NCI-H1930 (cell line): ENCODE measurements at regions not wholly inside any gene's neighbourhood (a gene's known extent, or its start where the extent isn't known, plus 50 kb on each side); places are given as distances from the start of the nearest gene placed in this dataset.
A peak's percentile ranks its signal among the peaks of the same experiment; 100 is the strongest.

Experiments
- DNase-seq, 2 experiments: peaks; one replicate each; lab custom pipeline; 2025; lab: John Stamatoyannopoulos, UW

GRCh38 chr4:107156443-107156842 lies 120.3 kb upstream of the DKK2 start:
- DNase-seq: no peak

GRCh38 chr4:107155366-107155765 lies 119.3 kb upstream of the DKK2 start:
- DNase-seq: no peak

DNA sequence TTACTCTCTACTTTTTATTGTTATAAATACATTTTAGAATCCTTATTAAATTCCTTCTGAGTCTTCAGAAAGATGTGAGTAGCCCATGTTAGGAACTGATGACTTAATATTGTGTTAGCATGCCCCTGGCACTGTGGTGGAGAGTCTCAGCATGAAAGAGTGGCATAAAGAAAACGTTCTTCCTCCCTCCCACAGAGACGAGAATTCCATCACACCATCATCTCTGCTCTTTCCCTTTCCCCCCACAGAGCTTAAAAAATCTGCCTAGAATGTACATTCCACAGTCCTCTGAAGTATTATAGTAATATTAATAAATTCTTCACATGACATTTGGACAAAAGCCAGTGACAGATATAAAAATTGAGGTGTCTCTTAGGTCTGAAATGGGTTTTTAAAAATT lies 117.8 kb upstream of the DKK2 start:
- DNase-seq: no peak

DNA sequence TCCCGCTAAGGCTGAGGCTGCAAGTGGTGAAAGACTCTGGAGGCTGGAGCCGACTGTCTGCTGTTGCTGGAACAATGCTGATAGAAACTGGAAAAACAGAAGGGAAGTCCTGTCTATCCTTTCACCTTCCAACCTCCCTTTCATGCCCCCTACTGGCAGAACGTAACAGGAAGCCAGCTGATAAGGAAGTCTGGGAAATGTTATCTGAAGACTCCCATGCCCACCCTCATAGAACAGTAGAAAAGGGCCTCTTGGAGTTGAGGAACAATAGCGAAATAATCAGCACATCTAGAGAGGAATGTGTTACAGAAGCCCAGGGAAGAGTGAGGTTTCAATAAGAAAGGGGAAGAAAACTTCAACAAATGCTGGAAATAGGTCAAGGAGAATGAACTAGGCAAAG lies 117.1 kb upstream of the DKK2 start:
- no peak for DNase-seq

GRCh38 chr4:107151173-107151572 lies 115.1 kb upstream of the DKK2 start:
- no peak for DNase-seq

GRCh38 chr4:107148904-107149303 lies 112.8 kb upstream of the DKK2 start:
- DNase-seq: no peak

DNA sequence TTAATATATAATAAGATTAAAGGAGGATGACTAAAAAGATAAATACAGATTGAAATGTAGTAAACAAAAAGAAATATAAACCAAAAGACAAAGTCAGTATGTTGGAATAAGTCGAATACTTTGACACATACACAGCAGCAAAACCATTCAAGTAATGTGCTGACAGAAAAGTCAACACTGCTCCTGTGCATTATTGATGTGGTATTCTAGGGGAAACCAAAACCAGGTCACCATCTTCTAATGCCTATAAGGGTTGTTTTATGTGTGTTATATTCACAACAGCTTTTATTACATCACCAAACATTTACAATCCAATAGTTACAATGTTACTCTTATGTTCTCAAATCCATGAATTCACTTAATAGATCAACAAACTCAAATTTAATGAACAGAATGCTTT lies 111.8 kb upstream of the DKK2 start:
- DNase-seq: no peak

DNA sequence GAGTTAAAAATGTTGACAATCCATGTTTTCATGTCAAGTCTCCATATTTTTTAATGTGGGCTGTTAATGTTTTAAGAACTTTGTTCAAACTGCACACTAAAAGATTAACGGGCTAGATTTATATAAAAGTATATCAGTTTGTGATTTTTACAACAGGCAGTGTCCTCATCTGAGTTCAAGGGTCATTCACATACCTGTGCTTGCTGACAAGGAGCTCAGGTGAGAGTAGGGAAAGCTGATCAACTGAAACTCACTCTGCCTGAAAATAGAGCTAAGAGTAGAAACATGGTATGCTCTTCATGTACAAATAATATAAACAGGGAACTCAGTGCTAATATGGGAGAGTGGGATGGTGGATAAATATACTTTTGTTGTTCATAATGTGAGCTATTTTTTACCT lies 102.3 kb upstream of the DKK2 start:
- no peak for DNase-seq

- no peak for DNase-seq
These were observed 98.0 kb upstream of the DKK2 start for GRCh38 chr4:107133965-107134653.

GRCh38 chr4:107131295-107131694 lies 95.2 kb upstream of the DKK2 start:
- no peak for DNase-seq

GRCh38 chr4:107130157-107130556 lies 94.0 kb upstream of the DKK2 start:
- no peak for DNase-seq

GRCh38 chr4:107129611-107130010 lies 93.5 kb upstream of the DKK2 start:
- no peak for DNase-seq

GRCh38 chr4:107129076-107129475 lies 93.0 kb upstream of the DKK2 start:
- DNase-seq: no peak

DNA sequence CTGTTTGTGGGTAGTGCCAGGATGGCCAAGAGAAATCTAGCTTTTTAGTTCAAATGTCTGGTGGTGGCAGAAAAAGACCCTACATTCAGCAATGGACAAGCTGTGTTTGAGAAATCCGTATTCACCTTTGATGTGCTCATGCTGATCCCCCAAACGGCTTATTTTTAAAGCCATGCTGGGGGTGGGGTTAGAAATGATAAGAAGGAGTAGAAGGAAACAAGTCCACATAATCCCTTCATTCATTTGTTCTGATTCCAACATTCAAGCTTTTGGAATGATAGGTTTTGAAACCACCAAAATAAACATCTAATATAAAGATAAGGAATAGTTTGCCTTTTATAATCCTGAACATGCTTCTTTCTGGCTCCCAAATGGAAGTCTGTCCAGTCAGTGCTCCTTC lies 92.0 kb upstream of the DKK2 start:
- no peak for DNase-seq

DNA sequence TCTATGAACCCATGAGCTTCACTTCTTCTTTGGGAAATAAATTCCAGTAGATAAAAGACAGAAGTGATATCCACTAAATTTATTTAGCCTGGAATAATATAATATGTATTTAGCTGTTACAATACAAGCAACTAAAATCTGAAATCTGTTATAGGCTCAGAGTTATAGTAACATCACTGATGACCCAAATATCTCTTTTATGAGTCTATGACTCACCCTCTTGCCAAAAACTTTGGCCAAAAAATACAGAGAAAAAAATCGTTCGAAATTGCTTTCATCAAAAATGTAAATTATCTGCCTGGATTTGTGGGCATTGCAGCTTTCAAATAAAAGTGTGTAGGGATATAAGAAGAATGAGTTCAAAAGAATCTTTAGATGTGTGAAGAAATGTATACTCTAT lies 89.4 kb upstream of the DKK2 start:
- no peak for DNase-seq

- no peak for DNase-seq
These were observed 86.6 kb upstream of the DKK2 start for GRCh38 chr4:107122736-107123135.

DNA sequence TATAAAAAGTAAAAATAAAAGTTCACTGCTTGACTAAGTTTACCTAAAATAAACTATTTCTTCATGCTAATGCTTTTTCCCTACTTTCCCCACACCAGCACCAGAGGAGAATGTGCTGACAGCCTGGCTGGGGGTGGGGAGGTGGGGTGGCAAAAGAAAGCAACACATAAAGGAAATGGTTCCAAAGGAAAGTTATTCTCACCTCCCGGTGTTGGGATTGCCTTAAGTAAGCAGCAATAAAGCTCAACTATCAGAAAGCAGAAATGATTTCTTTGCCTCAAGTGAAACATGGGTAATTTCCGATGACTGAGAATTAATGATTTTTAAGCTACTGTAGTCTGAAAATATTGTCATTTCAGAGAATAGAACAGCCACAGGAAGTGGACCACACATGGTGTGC lies 84.5 kb upstream of the DKK2 start:
- DNase-seq: no peak

DNA sequence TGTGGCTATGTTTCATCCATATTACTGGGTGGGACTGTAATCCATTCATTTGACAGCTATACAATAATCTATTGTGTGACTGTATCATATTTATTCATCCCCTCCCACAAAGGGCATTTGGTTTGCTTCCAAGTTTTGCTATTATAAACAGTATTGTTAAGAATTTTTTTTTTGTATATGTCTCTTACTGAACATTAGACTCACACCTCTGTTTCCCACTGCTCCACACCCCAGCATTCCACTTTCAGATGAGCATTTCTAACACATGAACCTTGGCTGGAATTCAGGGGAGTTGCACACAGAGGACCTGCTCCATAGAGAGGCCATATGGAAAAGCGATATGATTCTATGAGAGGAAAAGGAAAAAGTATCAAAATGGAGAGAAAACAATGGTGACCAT lies 81.6 kb upstream of the DKK2 start:
- no peak for DNase-seq

DNA sequence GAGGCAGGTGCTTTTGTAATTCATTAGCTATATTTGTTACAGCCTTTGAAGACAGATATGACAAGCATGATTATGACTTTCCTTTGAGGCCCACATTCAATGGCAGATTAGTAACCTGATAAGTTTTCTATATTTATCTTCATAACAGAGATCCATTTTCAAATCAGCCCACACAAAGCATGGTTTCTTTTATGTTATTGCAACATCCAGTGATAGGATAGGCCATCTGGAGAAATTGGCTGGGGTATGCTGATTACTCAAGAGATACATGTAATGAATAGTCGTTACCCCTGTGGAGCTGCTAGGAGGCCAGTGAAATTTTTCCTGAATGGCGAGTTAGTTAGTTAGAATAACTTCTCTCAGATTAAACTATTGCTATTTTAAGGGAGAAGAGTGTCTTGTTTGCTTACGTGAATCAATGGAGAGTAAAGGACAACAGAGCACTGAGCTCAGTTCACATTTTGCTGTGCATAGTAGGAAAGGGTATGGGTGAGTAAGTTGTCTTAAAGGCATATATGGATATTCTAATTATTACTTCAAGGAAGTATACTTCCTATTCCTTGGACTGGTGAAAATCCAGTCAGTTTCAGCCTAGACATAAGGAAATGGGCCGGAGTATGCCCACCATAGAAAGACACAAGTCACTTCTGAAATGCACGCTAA lies 79.2 kb upstream of the DKK2 start:
- DNase-seq: peak; percentile 60 to 72

DNA sequence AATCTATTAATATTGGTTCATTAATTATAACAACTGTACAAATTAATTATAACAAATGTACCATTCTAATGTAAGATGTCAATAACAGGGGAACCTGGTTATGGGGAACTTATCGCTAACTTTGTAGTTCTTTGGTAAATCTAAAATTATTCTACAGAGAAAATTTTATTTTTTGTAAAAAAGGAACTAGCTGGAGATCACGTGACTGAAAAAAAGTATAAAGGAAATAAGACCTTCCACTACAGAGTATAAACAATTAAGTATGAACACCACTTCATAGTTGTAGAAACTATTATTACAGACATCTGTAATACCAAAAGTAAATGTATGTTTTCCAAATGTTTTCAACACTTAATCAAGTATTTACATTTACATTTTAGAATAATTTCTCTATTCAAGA lies 77.9 kb upstream of the DKK2 start:
- no peak for DNase-seq

GRCh38 chr4:107098401-107098800 lies 62.3 kb upstream of the DKK2 start:
- DNase-seq: no peak

- no peak for DNase-seq
These were observed 58.9 kb upstream of the DKK2 start for GRCh38 chr4:107094976-107095375.

DNA sequence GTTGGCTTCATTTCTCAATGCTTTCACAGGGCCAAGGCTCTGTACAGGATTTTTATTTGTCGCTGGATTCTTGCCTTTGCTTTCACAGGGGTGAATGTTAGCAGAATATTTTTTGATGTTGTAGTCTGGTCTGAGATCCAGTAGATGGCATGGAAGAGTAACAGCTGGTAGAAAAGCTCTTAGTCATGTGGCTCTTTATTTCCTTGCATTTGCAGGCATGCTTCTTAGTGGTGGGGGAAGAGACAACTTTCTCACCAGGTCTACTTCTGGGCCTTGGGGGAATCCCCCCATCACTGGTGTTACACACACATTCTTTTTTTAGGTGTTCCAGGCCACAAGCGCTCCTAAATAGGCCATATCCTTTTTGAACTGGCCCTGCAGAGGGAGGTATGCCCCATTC lies 58.2 kb upstream of the DKK2 start:
- no peak for DNase-seq
